T-helper 9 cell (primary cell): ENCODE measurements at regions not wholly inside any gene's neighbourhood (a gene's known extent, or its start where the extent isn't known, plus 50 kb on each side); places are given as distances from the start of the nearest gene placed in this dataset.
"Not testable (repeated sequence)": the region's sequence is repeated elsewhere in the genome, so short reads cannot be mapped to it uniquely, and the experiment has no call there.

Experiments
- DNase-seq: peaks from one replicate; pipeline ENCODE4 v3.0.0-alpha.2; 2020

- DNase-seq: no peak
These were observed 77.4 kb upstream of the NPAS2 start for GRCh38 chr2:100742277-100743254.

GRCh38 chr2:100743741-100744140 is 76.2 kb upstream of the NPAS2 start:
- no peak for DNase-seq

- DNase-seq: no peak
These were observed 75.8 kb upstream of the NPAS2 start for GRCh38 chr2:100744184-100744583.

- DNase-seq: no peak
These were observed 75.3 kb upstream of the NPAS2 start for GRCh38 chr2:100744589-100744988.

GRCh38 chr2:100745604-100746003 is 74.3 kb upstream of the NPAS2 start:
- no peak for DNase-seq

- no peak for DNase-seq
These were observed 72.4 kb upstream of the NPAS2 start for GRCh38 chr2:100747551-100747950.

GRCh38 chr2:100747996-100748615 is 71.8 kb upstream of the NPAS2 start:
- no peak for DNase-seq

- no peak for DNase-seq
These were observed 71.3 kb upstream of the NPAS2 start for GRCh38 chr2:100748673-100749072.

GRCh38 chr2:100749771-100750542 is 70.0 kb upstream of the NPAS2 start:
- DNase-seq: no peak

- DNase-seq: not testable (repeated sequence)
These were observed 67.9 kb upstream of the NPAS2 start for GRCh38 chr2:100751871-100752625.

- DNase-seq: no peak
These were observed 67.2 kb upstream of the NPAS2 start for GRCh38 chr2:100752628-100753333.

- DNase-seq: no peak
These were observed 66.5 kb upstream of the NPAS2 start for GRCh38 chr2:100753444-100753843.

- no peak for DNase-seq
These were observed 66.1 kb upstream of the NPAS2 start for GRCh38 chr2:100753881-100754280.

- no peak for DNase-seq
These were observed 65.0 kb upstream of the NPAS2 start for GRCh38 chr2:100754951-100755350.

GRCh38 chr2:100755441-100755840 is 64.5 kb upstream of the NPAS2 start:
- DNase-seq: no peak

GRCh38 chr2:100756704-100757103 is 63.2 kb upstream of the NPAS2 start:
- DNase-seq: no peak

- DNase-seq: no peak
These were observed 62.1 kb upstream of the NPAS2 start for GRCh38 chr2:100757621-100758394.

GRCh38 chr2:100759901-100760300 is 60.0 kb upstream of the NPAS2 start:
- DNase-seq: no peak

GRCh38 chr2:100761365-100761764 is 58.6 kb upstream of the NPAS2 start:
- no peak for DNase-seq

- DNase-seq: no peak
These were observed 55.5 kb upstream of the NPAS2 start for GRCh38 chr2:100764430-100764829.

- no peak for DNase-seq
These were observed 54.5 kb upstream of the NPAS2 start for GRCh38 chr2:100765481-100765880.
